NB4 (cell line): ENCODE measurements at regions not wholly inside any gene's neighbourhood (a gene's known extent, or its start where the extent isn't known, plus 50 kb on each side); places are given as distances from the start of the nearest gene placed in this dataset.

ENCODE experiments used
- DNase-seq: peaks from one replicate; pipeline ENCODE4 v3.0.0; 2010; ENCODE audit warnings: low read depth
- H3K4me3 ChIP-seq: one replicate; pipeline ENCODE4 v1.5.1; 2011; ENCODE audit warnings: mild to moderate bottlenecking, low read depth, low read length, moderate library complexity
- MAX ChIP-seq: IDR thresholded peaks from 2 replicates; pipeline ENCODE4 v1.6.1; 2011; ENCODE audit warnings: low read depth, low read length
- MYC ChIP-seq: IDR thresholded peaks from 2 replicates; pipeline ENCODE4 v1.6.1; 2011; ENCODE audit warnings: low read depth, low read length
- POLR2A ChIP-seq: IDR thresholded peaks from 2 replicates; pipeline ENCODE4 v1.6.1; 2011; ENCODE audit warnings: mild to moderate bottlenecking; ENCODE audit not compliant: insufficient read length; ENCODE audit errors: extremely low read depth
- TF ChIP-seq, protein P1 (sequence below): IDR thresholded peaks from one replicate; pipeline ENCODE4 v1.5.1; 2012; ENCODE audit warnings: low read depth, low read length

DNA sequence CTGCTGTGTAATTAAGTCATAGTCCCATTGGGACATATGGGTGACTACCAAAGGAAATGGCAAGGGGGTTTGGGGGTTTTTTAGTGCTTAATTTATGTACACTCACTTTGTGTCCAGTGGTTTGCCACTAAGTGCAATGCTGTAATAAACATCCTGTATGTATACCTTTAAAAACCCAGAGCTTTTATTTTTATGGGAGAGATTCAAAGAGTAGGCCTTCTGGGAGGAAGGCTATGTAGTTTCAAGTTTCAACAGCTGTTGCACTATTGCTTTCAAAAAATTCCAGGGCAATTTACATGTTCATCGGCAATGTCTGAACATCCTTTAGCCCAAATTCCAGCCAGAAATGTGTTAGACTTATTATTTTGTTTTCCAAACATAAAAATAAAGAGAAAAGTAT is 744.7 kb downstream of the XPNPEP1 start:
- no peak overlapping the region for H3K4me3 ChIP-seq
- TF ChIP-seq MYC, result no peak
- TF ChIP-seq MAX, result no peak
- TF ChIP-seq, protein P1, sequence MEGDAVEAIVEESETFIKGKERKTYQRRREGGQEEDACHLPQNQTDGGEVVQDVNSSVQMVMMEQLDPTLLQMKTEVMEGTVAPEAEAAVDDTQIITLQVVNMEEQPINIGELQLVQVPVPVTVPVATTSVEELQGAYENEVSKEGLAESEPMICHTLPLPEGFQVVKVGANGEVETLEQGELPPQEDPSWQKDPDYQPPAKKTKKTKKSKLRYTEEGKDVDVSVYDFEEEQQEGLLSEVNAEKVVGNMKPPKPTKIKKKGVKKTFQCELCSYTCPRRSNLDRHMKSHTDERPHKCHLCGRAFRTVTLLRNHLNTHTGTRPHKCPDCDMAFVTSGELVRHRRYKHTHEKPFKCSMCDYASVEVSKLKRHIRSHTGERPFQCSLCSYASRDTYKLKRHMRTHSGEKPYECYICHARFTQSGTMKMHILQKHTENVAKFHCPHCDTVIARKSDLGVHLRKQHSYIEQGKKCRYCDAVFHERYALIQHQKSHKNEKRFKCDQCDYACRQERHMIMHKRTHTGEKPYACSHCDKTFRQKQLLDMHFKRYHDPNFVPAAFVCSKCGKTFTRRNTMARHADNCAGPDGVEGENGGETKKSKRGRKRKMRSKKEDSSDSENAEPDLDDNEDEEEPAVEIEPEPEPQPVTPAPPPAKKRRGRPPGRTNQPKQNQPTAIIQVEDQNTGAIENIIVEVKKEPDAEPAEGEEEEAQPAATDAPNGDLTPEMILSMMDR, result no peak
- no peak for TF ChIP-seq POLR2A
- no peak for DNase-seq

GRCh38 chr10:109174526-109174925 is 748.8 kb downstream of the XPNPEP1 start:
- TF ChIP-seq, protein P1, result no peak
- TF ChIP-seq MYC (no peak), POLR2A (no peak), MAX (no peak)
- H3K4me3 ChIP-seq, result no peak overlapping the region
- DNase-seq, result no peak

GRCh38 chr10:109173937-109174336 is 749.4 kb downstream of the XPNPEP1 start:
- TF ChIP-seq, protein P1, result no peak
- TF ChIP-seq MYC (no peak), POLR2A (no peak), MAX (no peak)
- DNase-seq, result no peak
- no peak overlapping the region for H3K4me3 ChIP-seq

DNA sequence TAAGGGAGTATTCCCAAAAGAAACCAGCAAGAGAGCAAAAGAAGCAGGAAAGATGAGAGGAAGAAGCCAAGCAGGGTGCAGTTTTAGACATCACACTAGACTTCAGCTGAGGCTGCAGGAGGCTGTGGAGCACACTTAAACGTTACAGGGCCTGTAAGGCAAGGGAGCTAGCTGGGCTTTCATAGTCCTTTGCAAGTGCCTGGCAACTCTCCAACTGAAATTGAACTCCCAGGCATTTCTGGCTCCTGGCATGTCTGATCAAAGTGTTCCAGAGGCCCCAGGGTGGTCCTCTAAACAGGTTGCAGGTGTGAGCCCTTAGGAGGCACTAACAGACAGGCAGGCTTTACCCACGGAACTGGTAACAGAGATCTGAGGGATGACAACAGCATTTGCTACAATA is 750.2 kb downstream of the XPNPEP1 start:
- DNase-seq, result no peak
- TF ChIP-seq MYC, result no peak
- TF ChIP-seq, protein P1, result no peak
- TF ChIP-seq POLR2A, result no peak
- no peak for TF ChIP-seq MAX
- no peak overlapping the region for H3K4me3 ChIP-seq

- no peak overlapping the region for H3K4me3 ChIP-seq
- TF ChIP-seq MYC (no peak), POLR2A (no peak), MAX (no peak)
- TF ChIP-seq, protein P1, result no peak
- DNase-seq, result no peak
Measured at GRCh38 chr10:109166935-109167334, 756.4 kb downstream of the XPNPEP1 start.

- H3K4me3 ChIP-seq, result no peak overlapping the region
- TF ChIP-seq POLR2A, result no peak
- no peak for TF ChIP-seq MAX
- TF ChIP-seq MYC, result no peak
- TF ChIP-seq, protein P1, result no peak
- DNase-seq, result no peak
Measured at GRCh38 chr10:109159351-109159750, 764.0 kb downstream of the XPNPEP1 start.
